NCI-H128 (cell line): ENCODE measurements at regions not wholly inside any gene's neighbourhood (a gene's known extent, or its start where the extent isn't known, plus 50 kb on each side); places are given as distances from the start of the nearest gene placed in this dataset.
"Not testable (repeated sequence)": the region's sequence is repeated elsewhere in the genome, so short reads cannot be mapped to it uniquely, and the experiment has no call there.

Source experiments
- DNase-seq: peaks from one replicate; lab custom pipeline; 2025; ENCODE audit not compliant: unreplicated experiment; lab: John Stamatoyannopoulos, UW

- DNase-seq: no peak
Measured at GRCh38 chr12:68387338-68387737, 55.2 kb upstream of the MDM1 start.

- DNase-seq: no peak
Measured at GRCh38 chr12:68389305-68389704, 57.1 kb upstream of the MDM1 start.

- DNase-seq: no peak
Measured at GRCh38 chr12:68391937-68392336, 59.8 kb upstream of the MDM1 start.

DNA sequence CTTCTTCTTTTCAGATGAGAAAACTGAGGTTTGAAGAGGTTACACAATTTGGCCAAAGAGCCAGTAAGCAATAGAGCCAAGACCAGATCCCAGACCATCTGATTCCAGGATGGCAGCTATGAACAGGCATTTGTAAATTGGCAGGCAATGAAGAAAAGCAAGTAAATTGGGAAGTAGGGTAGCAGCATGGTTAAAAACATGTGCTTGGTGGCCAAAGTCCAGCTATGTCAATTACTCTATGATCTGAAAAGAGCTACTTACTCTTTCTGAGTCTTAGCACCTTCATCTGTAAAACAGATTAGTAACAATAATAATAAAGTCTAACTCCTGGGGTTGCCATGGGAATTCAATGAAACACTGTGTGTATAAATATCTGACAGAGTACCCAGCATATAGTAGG is 60.2 kb upstream of the MDM1 start:
- DNase-seq: no peak

DNA sequence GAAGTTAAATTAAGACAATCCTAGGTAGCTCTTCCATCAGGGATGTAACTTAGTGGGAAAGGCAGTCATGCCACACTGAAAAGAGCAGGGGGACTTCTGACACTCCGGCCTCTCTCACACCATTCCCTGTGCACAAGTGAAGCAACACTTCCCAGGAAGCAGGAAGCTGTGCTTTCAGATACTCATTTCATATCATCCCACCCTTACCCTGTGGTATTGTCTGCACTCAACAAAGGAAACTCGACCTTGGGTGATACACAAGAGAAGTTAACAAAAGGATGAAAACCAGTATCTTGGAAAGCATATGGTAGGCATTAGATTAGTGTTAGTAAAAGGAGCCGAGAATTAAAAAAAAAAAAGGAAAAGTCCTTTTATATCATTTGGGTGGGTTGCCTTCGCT is 61.3 kb upstream of the MDM1 start:
- DNase-seq: no peak

- DNase-seq: no peak
Measured at GRCh38 chr12:68397566-68398158, 65.5 kb upstream of the MDM1 start.

DNA sequence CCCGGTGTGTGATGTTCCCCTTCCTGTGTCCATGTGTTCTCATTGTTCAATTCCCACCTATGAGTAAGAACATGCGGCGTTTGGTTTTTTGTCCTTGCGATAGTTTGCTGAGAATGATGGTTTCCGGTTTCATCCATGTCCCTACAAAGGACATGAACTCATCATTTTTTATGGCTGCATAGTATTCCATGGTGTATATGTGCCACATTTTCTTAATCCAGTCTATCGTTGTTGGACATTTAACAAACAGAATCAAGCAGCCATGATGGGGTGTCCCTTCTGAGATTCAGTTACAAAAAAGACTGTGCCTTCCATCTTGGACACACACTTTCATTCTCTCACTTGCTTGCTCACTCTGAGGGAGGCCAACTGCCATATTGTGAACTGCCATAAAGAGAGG is 66.5 kb upstream of the MDM1 start:
- not testable (repeated sequence) for DNase-seq

- DNase-seq: peak; percentile 59
Measured at GRCh38 chr12:68400226-68400829, 68.2 kb upstream of the MDM1 start.

DNA sequence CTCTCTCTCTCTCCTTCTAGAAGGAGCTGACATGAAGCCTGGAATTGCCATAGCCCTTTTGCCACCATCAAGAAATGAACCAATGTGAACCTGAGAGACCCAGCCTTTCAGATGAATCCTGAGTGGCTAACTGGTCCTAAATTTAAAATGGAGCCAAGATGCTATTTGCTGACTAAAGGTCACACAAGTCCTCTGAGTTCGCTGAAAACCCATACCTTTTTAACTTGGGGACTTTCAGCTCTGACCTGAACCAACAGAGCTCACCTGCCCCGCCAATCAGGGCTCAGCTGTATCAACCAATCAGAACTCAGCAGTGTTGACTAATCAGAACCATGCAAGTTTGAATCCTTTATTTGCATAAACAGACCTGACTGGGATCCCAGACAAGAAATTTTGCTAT is 70.3 kb upstream of the MDM1 start:
- DNase-seq: no peak

- DNase-seq: no peak
Measured at GRCh38 chr12:68403296-68403695, 71.1 kb upstream of the MDM1 start.

DNA sequence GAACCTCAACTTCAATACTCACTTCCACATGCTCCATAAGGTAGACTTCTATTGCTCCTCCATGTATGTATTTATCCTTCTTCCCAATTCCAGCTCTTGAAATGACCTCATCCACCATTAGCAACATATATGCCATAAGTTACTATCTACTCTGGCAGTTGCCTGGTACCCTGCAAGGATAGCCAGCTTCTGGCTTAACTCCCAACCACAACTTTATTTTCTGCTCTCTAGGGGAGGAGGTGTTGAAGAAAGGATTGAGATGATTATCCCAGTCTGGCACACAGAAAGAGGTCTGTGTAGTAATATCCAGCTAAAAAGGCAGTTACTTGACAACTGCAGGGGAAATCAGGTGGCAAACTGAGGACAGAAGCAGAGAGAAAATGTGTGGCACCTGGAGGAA is 71.5 kb upstream of the MDM1 start:
- DNase-seq: no peak

DNA sequence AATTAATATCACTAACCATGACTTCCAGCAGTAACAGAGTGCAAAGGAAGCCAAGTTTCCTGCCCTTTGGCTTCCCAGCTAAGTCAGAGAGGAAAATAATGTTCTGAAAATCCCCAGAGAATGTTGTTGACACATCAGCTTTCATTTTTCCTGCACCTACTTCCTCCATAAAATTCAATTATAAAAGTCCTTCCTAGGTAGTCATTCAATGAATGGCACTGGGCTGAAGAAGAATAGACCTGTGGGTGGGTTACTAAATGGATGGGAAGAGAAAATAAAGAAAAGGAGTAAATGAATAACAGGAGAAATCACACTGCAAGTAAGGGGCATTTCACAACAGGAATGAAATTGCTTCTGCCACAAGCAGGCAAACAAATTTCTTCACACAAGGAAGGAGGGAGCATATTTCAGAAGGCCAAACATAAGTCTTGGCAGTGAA is 73.2 kb upstream of the MDM1 start:
- DNase-seq: no peak

DNA sequence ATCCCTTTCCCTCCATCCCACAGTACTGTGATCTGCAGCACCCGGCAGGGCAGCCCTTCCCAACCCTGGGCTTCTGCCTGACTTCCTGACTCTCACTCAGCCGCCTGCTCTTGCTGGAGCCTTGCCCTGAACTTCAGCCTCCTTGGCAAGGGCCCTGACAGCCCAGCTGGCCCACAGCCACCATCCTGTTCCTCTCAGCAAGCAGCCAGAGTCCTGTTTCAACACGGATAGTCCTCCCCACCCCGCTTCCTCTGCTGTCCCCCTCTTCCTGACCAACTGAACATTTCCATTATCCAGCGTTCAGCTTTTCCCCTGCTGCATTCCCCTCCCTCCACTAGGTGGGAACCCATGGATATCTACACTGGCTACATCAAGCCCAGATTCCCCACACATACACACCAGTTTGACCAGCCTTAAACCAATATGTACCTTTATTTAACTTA is 74.0 kb upstream of the MDM1 start:
- DNase-seq: no peak

GRCh38 chr12:68406911-68407310 is 74.7 kb upstream of the MDM1 start:
- DNase-seq: no peak

DNA sequence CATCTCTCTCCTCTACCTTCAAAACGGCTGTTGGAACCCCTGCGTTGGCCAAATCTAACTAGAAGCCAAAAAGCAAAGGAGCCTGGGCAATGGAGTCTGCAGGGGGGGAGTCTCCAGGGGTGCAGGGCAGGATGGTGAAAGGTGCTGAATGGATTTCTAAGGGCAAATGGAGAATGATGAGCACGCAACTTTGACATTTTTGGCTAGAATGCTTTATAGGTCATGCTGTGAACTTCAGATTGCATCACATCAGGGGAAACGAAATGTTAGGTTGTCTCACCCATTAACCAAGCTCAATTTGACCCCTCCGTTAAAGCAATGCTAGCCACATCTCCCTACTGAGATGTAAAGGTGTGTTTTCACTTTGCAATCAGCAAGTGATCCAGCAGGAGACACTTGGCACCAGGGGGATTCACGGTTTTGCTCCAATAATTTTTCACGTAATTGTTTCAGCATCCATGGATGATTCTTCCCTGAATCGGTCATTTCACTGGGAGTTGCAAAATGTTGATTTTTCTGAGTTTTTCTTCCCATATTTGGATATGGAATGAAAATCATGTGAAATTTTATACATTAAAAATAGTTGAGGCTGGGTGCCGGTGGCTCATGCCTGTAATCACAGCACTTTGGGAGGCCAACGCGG is 78.0 kb upstream of the MDM1 start:
- no peak for DNase-seq

DNA sequence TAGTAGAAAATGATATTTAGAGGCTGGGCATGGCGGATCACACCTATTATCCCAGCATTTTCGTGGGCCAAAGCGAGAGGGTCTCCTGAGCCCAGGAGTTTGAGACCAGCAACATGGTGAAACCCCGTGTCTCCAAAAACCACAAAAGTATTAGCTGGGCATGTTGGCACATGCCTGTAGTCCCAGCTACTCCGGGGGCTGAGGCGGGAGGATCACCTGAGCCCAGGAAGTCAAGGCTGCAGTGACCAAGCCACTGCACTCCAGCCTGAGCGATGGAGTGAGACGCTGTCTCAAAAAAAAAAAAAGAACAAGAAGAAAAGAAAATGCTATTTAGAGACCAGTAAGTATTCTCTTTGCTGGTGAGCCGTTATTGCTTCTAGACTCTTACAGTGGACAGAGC is 79.2 kb upstream of the MDM1 start:
- DNase-seq: no peak

DNA sequence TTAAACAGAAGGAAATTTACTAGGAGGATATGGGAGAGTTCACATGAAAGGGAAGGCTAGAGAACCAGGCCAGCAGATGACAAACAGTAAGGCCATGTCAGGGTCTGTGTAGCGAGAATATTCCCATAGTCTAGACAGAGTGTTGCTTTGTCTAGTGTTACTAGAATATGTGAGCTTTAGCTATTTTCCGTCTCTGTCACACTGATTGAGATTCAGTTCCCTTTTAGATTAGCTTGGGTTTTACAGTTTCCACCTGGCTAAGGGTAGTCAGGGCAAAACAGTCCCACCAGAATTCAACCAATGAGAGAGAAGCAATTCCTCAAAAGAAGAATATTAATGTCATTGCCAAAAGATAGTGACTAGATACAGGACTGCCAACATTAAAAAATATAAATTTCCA is 82.8 kb upstream of the MDM1 start:
- no peak for DNase-seq

DNA sequence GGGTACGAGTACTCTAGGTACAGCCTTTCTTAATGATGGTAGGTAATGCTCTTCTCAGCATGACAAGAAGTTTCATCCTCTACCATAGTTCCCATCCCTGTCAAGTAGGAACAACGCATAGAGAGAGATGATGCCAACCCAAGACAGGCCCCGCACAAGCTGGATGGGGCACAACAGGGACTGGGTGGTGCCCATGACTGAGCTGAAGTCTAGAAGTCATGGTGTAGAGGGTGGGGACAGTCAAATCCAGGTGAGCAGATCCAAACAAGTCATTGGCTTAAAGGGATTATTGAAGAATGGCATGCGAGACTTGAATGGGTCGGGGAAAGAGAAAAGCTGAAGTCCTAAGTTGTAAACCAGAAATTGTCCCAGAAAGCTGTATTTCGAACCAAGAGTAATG is 84.2 kb upstream of the MDM1 start:
- DNase-seq: no peak

GRCh38 chr12:68416826-68417225 is 84.7 kb upstream of the MDM1 start:
- no peak for DNase-seq

DNA sequence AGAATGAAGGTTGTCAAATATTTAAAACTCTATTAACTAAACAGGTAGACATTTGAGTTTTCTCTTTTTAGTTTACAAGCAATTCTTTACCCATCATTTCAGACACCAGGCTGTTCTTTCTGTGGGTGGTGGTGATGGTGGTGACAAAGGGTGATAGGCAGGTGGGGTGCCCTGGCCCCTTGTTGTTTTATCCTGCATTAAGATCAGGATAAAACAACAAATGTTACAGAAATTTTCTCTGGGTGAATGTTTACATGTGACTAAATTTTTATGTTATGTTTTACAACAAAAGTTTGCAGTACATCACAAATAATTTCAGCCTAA is 85.9 kb upstream of the MDM1 start:
- DNase-seq: no peak

DNA sequence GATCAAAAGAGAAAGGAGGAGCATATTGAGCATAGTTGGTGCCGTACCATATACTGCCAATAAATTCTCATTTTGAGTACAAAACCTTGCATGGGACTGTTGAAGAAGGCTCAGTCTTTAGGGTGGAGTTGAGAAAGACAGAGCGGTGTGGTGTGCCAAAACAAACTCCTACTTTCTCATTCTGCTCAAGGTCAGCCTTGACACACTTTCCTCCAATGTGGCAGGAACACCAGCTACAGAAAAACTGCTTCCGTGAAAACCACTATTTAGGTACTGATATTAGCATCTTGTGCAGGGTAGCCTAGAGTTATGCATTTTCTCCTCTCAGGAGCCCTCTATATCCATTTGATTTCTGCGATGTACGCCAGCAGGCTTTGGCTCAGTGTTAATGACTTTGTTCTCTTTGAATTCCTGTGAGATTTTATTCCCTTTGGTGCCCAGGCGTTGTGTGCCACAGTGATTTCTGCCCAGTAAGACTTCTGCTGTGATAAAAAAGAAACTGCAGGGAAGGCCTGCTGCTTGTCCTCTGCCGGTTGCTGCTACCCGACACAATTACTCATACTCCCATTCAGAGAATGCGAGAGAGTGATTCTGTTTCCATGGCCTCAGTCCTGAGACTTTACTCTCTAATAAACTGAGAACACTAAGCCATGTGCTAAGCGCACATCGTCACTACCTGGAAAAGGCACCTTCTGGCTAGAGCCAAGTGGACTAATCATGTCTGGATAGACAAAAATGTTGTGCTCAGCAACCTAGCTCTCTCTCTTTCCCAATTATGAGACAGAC is 88.3 kb upstream of the MDM1 start:
- no peak for DNase-seq

- DNase-seq: no peak
Measured at GRCh38 chr12:68422159-68422558, 90.0 kb upstream of the MDM1 start.
